DOHH2 (cell line): ENCODE measurements at regions not wholly inside any gene's neighbourhood (a gene's known extent, or its start where the extent isn't known, plus 50 kb on each side); places are given as distances from the start of the nearest gene placed in this dataset.

Experiments
- CTCF ChIP-seq: fragments of 200-600 bp; sonication (generic); IDR thresholded peaks from one replicate; pipeline ENCODE4 v1.5.1; 2014; ENCODE audit warnings: antibody characterized with exemption, mild to moderate bottlenecking, low read depth, low read length; ENCODE audit not compliant: poor library complexity, severe bottlenecking
- EZH2phosphoT487 ChIP-seq: fragments of 200-600 bp; sonication (generic); IDR thresholded peaks from 2 replicates; pipeline ENCODE4 v1.6.1; 2017; ENCODE audit warnings: borderline replicate concordance, mild to moderate bottlenecking, antibody characterized with exemption, low read length, moderate library complexity, mixed read lengths

DNA sequence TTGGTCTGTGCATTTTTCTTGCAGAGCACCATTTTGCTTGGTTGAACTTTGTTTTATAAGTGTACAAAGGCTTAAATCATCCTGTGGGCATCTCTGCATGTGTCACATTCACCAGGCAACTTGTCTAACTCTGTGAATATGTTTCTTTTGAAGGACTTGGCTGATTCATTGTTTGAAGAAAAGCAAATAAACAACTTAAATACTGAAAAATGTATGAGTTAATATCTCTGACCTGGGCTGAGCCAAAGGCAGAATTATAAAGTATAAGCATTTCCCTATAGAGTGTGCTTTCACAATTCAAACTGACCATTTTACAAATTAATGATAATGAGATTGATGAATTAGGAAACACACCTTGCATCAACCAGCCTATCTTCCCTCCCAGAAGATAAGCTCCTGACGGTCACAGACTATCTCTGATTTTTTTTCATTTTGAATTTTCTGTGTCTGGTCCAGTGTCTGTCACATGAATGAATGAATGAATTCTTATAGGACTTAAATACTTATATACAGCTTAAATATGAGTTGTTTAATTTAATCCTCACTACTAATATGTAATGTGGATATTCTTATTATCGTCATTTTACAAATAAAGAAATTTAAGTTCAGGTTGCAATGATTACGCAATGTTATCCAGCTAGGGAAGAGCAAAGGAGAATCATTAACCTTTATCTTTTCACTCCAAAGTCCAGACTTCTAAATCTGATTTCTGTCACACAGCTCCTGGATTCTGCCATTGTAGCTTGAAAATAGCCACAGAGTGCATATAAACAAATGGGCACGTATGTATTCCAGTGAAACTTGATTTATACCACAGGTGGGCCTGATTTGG is 182.0 kb upstream of the PHYHIPL start:
- TF ChIP-seq CTCF, result no peak
- no peak for TF ChIP-seq EZH2phosphoT487
